ENCODE measurements at regions not wholly inside any gene's neighbourhood (a gene's known extent, or its start where the extent isn't known, plus 50 kb on each side); places are given as distances from the start of the nearest gene placed in this dataset.

- H3K36me3 ChIP-seq (ENCODE audit: insufficient read depth) = no peaks in the 10 kb centered on the region
- WGBS = 42% methylated on average over 4 of the region's 4 CpGs
- no peak overlapping the region for H3K27ac ChIP-seq (ENCODE audit: low read depth)
- DNase-seq (ENCODE audit: extremely low spot score) = no peak
- no peak overlapping the region for H3K4me3 ChIP-seq (ENCODE audit: low read depth, low read length)
- H3K4me1 ChIP-seq (ENCODE audit: insufficient read depth) = peaks cover 2% of the 10 kb centered on the region
These were observed 94.3 kb downstream of the ELAPOR2 start for GRCh38 chr7:86964973-86965726.

- no peak overlapping the region for H3K27ac ChIP-seq (ENCODE audit: low read depth)
- WGBS = 48% methylated on average over 2 of the region's 2 CpGs
- no peak overlapping the region for H3K4me3 ChIP-seq (ENCODE audit: low read depth, low read length)
- no peaks in the 10 kb centered on the region for H3K36me3 ChIP-seq (ENCODE audit: insufficient read depth)
- peaks cover 2% of the 10 kb centered on the region for H3K4me1 ChIP-seq (ENCODE audit: insufficient read depth)
- DNase-seq (ENCODE audit: extremely low spot score) = no peak
These were observed 95.7 kb downstream of the ELAPOR2 start for GRCh38 chr7:86963599-86964230.

- DNase-seq (ENCODE audit: extremely low spot score) = no peak
- no peak overlapping the region for H3K4me3 ChIP-seq (ENCODE audit: low read depth, low read length)
- no peaks in the 10 kb centered on the region for H3K36me3 ChIP-seq (ENCODE audit: insufficient read depth)
- peaks cover 2% of the 10 kb centered on the region for H3K4me1 ChIP-seq (ENCODE audit: insufficient read depth)
- H3K27ac ChIP-seq (ENCODE audit: low read depth) = no peak overlapping the region
- 85% methylated on average over 3 of the region's 3 CpGs for WGBS
These were observed 96.8 kb downstream of the ELAPOR2 start for GRCh38 chr7:86962623-86963022.

GRCh38 chr7:86961686-86962085 is 97.8 kb downstream of the ELAPOR2 start:
- 88% methylated on average over 1 of the region's 1 CpG for WGBS
- no peak for DNase-seq (ENCODE audit: extremely low spot score)
- Histone ChIP-seq H3K27ac (ENCODE audit: low read depth) (no peak overlapping the region), H3K36me3 (ENCODE audit: insufficient read depth) (no peaks in the 10 kb centered on the region), H3K4me3 (ENCODE audit: low read depth, low read length) (no peak overlapping the region), H3K4me1 (ENCODE audit: insufficient read depth) (peaks cover under 1% of the 10 kb centered on the region)

- Histone ChIP-seq H3K36me3 (ENCODE audit: insufficient read depth) (no peaks in the 10 kb centered on the region), H3K4me3 (ENCODE audit: low read depth, low read length) (no peak overlapping the region), H3K27ac (ENCODE audit: low read depth) (no peak overlapping the region), H3K4me1 (ENCODE audit: insufficient read depth) (no peaks in the 10 kb centered on the region)
- WGBS = 85% methylated on average over 2 of the region's 2 CpGs
- DNase-seq (ENCODE audit: extremely low spot score) = no peak
These were observed 101.1 kb downstream of the ELAPOR2 start for GRCh38 chr7:86958380-86958779.

- no peak for DNase-seq (ENCODE audit: extremely low spot score)
- Histone ChIP-seq H3K36me3 (ENCODE audit: insufficient read depth) (no peaks in the 10 kb centered on the region), H3K27ac (ENCODE audit: low read depth) (no peak overlapping the region), H3K4me1 (ENCODE audit: insufficient read depth) (no peaks in the 10 kb centered on the region), H3K4me3 (ENCODE audit: low read depth, low read length) (no peak overlapping the region)
- 39% methylated on average over 4 of the region's 4 CpGs for WGBS
These were observed 102.9 kb downstream of the ELAPOR2 start for GRCh38 chr7:86956567-86956966.

GRCh38 chr7:86955895-86956503 is 103.5 kb downstream of the ELAPOR2 start:
- Histone ChIP-seq H3K27ac (ENCODE audit: low read depth) (no peak overlapping the region), H3K36me3 (ENCODE audit: insufficient read depth) (no peaks in the 10 kb centered on the region), H3K4me3 (ENCODE audit: low read depth, low read length) (no peak overlapping the region), H3K4me1 (ENCODE audit: insufficient read depth) (no peaks in the 10 kb centered on the region)
- 92% methylated on average over 1 of the region's 1 CpG for WGBS
- no peak for DNase-seq (ENCODE audit: extremely low spot score)

- Histone ChIP-seq H3K36me3 (ENCODE audit: insufficient read depth) (no peaks in the 10 kb centered on the region), H3K27ac (ENCODE audit: low read depth) (no peak overlapping the region), H3K4me1 (ENCODE audit: insufficient read depth) (no peaks in the 10 kb centered on the region), H3K4me3 (ENCODE audit: low read depth, low read length) (no peak overlapping the region)
- DNase-seq (ENCODE audit: extremely low spot score) = no peak
These were observed 104.5 kb downstream of the ELAPOR2 start for GRCh38 chr7:86954971-86955370.

GRCh38 chr7:86953653-86954336 is 105.7 kb downstream of the ELAPOR2 start:
- no peak for DNase-seq (ENCODE audit: extremely low spot score)

GRCh38 chr7:86953219-86953618 is 106.2 kb downstream of the ELAPOR2 start:
- H3K36me3 ChIP-seq (ENCODE audit: insufficient read depth) = no peaks in the 10 kb centered on the region
- no peak for DNase-seq (ENCODE audit: extremely low spot score)
- H3K27ac ChIP-seq (ENCODE audit: low read depth) = no peak overlapping the region
- no peak overlapping the region for H3K4me3 ChIP-seq (ENCODE audit: low read depth, low read length)
- no peaks in the 10 kb centered on the region for H3K4me1 ChIP-seq (ENCODE audit: insufficient read depth)

More at GRCh38 chr7:86953653-86954336, 105.7 kb downstream of the ELAPOR2 start:
- no peaks in the 10 kb centered on the region for H3K4me1 ChIP-seq (ENCODE audit: insufficient read depth)
- no peak overlapping the region for H3K27ac ChIP-seq (ENCODE audit: low read depth)
- H3K4me3 ChIP-seq (ENCODE audit: low read depth, low read length) = no peak overlapping the region
- WGBS = 63% methylated on average over 3 of the region's 3 CpGs
- no peaks in the 10 kb centered on the region for H3K36me3 ChIP-seq (ENCODE audit: insufficient read depth)

- no peaks in the 10 kb centered on the region for H3K36me3 ChIP-seq (ENCODE audit: insufficient read depth)
- no peak for DNase-seq (ENCODE audit: extremely low spot score)
- no peak overlapping the region for H3K4me3 ChIP-seq (ENCODE audit: low read depth, low read length)
- no peaks in the 10 kb centered on the region for H3K4me1 ChIP-seq (ENCODE audit: insufficient read depth)
- no peak overlapping the region for H3K27ac ChIP-seq (ENCODE audit: low read depth)
These were observed 107.6 kb downstream of the ELAPOR2 start for GRCh38 chr7:86951895-86952294.

- no peak overlapping the region for H3K4me3 ChIP-seq (ENCODE audit: low read depth, low read length)
- no peak overlapping the region for H3K27ac ChIP-seq (ENCODE audit: low read depth)
- DNase-seq (ENCODE audit: extremely low spot score) = no peak
- H3K4me1 ChIP-seq (ENCODE audit: insufficient read depth) = no peaks in the 10 kb centered on the region
- WGBS = 99% methylated on average over 1 of the region's 1 CpG
- H3K36me3 ChIP-seq (ENCODE audit: insufficient read depth) = no peaks in the 10 kb centered on the region
These were observed 108.5 kb downstream of the ELAPOR2 start for GRCh38 chr7:86950944-86951343.

- 88% methylated on average over 4 of the region's 4 CpGs for WGBS
These were observed 109.1 kb downstream of the ELAPOR2 start for GRCh38 chr7:86950360-86950759.

GRCh38 chr7:86949779-86950260 is 109.6 kb downstream of the ELAPOR2 start:
- Histone ChIP-seq H3K4me3 (ENCODE audit: low read depth, low read length) (no peak overlapping the region), H3K4me1 (ENCODE audit: insufficient read depth) (no peaks in the 10 kb centered on the region), H3K36me3 (ENCODE audit: insufficient read depth) (no peaks in the 10 kb centered on the region), H3K27ac (ENCODE audit: low read depth) (no peak overlapping the region)
- 75% methylated on average over 3 of the region's 3 CpGs for WGBS
- no peak for DNase-seq (ENCODE audit: extremely low spot score)

More at GRCh38 chr7:86950360-86950759, 109.1 kb downstream of the ELAPOR2 start:
- H3K36me3 ChIP-seq (ENCODE audit: insufficient read depth) = no peaks in the 10 kb centered on the region
- no peaks in the 10 kb centered on the region for H3K4me1 ChIP-seq (ENCODE audit: insufficient read depth)
- DNase-seq (ENCODE audit: extremely low spot score) = no peak
- H3K27ac ChIP-seq (ENCODE audit: low read depth) = no peak overlapping the region
- no peak overlapping the region for H3K4me3 ChIP-seq (ENCODE audit: low read depth, low read length)
